C4-2B (cell line): ENCODE measurements at regions not wholly inside any gene's neighbourhood (a gene's known extent, or its start where the extent isn't known, plus 50 kb on each side); places are given as distances from the start of the nearest gene placed in this dataset.

ENCODE experiments used
- CTCF ChIP-seq: fragments of 450-650 bp; conservative IDR thresholded peaks from 2 replicates; pipeline ENCODE4 v1.5.1; 2017; ENCODE audit warnings: mild to moderate bottlenecking
- ZFX ChIP-seq: fragments of 450-650 bp; IDR thresholded peaks from 2 replicates; pipeline ENCODE4 v1.6.1; 2017

GRCh38 chr1:239593527-239593926 lies 207.2 kb downstream of the CHRM3 start:
- TF ChIP-seq CTCF, result no peak
- TF ChIP-seq ZFX, result no peak
